Amygdala (tissue), 56 donors: ENCODE measurements at regions not wholly inside any gene's neighbourhood (a gene's known extent, or its start where the extent isn't known, plus 50 kb on each side); places are given as distances from the start of the nearest gene placed in this dataset.

Experiments
- DNase-seq, 56 donors: peaks; one replicate each; lab custom pipeline; 2025; lab: John Stamatoyannopoulos, UW

DNA sequence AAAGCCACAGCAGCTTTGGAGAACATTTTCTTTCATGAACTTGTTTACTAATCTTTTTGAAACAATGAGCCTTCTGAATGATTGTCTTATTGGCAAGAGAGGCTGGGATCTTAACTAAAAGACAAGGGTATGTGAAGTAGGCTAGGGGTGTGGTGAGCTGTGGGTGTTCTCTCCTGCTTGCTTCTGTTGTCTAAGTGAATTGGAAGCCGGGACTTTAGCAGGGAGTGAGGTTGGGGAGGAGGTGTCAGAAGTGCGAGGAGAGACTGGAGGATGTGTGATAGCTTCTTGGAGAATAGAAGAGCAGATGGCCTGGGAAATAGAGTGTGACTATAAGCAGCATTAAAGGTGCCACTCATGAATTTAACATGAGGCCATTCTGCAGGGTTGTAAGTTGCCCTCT, 562.8 kb downstream of the UTRN start:
- peak in 15 of 56 donors; percentile 3 to 62 (median 9) for DNase-seq

GRCh38 chr6:144849920-144850319, 564.8 kb downstream of the UTRN start:
- no peak for DNase-seq

DNA sequence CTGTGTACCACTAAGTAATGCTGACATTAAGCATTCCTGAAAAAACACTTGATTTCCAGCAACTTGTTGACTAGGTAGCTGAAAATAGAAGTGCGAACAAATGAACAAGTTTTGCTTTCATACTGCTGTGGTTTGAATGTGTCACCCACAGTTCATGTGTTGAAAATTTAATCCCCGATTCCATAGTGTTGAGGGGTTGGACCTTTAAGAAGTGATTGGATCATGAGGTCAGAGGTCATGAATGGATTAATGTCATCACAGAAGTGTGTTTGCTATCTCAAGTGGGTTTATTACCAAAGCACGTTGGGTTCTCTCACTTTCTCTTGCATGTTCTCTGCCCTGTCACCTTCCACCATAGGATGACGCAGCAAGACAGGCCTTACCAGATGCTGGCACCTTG, 568.5 kb downstream of the UTRN start:
- no peak for DNase-seq

- DNase-seq: no peak
Observed at GRCh38 chr6:144854654-144855053, 569.5 kb downstream of the UTRN start.

- no peak for DNase-seq
Observed at GRCh38 chr6:144855375-144855774, 570.2 kb downstream of the UTRN start.

- DNase-seq: no peak
Observed at GRCh38 chr6:144855812-144856531, 570.8 kb downstream of the UTRN start.

DNA sequence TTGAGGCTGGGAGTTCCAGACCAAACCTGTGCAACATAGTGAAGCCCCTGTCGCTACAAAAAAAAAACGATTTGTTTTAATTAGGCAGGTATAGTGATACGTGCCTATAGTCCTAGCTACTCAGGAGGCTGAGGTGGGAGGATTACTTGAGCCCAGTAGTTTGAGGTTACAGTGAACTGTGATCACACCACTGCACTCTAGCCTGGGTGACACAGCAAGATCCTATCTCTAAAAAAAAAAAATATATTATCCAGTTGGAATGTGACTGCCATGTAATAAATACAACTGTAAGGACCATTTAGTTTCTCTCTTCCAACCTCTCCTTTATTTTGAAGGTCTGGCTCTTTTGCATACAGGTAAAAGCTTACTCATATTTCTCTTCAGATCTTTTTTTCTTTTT, 571.5 kb downstream of the UTRN start:
- no peak for DNase-seq

- no peak for DNase-seq
Observed at GRCh38 chr6:144857086-144857485, 572.0 kb downstream of the UTRN start.

DNA sequence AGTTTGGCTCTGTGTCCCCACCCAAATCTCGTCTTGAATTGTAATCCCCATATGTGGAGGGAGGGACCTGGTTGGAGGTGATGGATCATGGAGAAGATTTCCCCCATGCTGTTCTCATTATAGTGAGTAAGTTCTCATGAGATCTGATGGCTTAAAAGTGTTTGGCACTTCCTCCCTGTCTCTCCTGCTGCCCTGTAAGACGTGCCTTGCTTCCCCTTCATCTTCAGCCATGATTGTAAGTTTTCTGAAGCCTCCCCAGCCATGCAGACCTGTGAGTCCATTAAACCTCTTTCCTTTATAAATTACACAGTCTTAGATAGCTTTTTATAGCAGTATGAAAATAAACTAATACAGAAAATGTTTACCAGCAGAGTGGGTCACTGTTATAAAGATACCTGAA, 577.6 kb downstream of the UTRN start:
- DNase-seq: no peak

DNA sequence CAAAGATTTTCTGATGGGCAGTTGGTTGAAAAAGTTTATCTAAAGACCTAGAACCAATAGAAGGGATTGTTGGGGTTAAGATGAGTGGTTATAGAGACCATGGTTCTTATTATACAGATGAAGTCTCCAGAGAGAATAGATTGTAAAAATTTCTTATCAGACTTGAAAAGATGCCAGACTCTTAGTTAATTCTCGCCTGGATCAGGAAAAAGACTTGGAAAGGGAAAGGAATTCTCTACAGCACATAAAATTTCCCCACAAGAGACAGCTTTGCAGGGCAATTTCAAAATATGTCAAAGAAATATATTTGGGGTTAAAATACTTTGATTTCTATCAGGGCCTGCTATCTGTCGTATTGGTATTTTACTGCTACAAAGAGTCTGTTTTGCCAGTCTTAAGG, 582.6 kb downstream of the UTRN start:
- DNase-seq: no peak

DNA sequence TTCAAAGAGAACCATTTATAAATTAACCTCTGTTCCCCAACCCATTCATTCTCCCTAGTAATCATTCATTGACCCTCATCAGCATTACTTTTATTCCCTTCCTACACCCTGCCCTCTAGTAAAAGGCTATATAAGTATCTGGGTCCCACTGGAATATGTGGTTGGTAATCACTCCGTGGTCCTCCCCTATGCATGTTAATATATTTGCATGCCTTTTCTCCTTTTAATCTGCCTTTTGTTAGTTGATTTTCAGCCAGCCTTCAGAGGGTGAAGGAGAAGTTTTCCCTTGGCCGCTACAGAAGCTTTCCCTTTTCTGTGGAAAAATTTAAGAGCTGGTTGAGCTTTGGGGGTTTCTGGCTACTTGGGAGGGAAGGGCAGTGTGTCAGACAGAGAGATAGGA, 585.6 kb downstream of the UTRN start:
- DNase-seq: no peak

- no peak for DNase-seq
Observed at GRCh38 chr6:144873623-144874378, 588.7 kb downstream of the UTRN start.

DNA sequence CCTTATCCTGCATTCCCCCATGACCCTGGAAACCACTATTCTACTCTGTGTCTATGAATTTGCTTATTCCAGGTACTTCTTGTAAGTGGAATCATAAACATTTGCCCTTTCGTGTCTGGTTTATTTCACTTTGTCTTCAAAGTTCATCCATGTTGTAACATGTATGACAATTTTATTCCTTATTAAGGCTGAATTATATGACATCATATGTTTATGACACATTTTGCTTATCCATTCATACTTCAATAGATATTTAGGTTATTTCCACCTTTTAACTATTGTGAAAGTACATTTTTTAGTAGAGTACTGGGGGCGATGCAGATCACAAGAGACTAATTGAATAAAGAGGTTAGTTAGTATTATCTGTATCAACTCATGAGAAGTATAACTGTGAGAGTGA, 591.6 kb downstream of the UTRN start:
- no peak for DNase-seq

- no peak for DNase-seq
Observed at GRCh38 chr6:144877118-144877517, 592.0 kb downstream of the UTRN start.

DNA sequence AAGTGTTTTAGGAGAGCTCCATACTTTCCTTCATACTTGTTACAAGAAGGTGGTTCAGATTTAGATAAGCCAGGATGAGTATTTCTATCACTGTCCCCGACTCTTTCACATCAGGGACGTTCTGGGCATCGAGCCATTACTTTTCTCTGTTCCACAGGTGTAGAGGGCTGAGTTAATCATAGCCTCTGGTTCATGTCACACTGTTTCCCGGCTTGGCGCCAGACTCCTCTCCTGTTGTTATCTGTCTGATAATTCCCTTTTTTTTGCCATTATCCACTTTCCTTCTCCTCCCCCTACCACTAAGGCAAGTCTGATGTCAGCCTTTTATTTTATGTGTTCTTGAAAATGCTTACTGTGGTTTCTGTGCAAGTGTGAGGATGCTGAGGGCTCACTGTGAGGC, 593.4 kb downstream of the UTRN start:
- DNase-seq: no peak

- no peak for DNase-seq
Observed at GRCh38 chr6:144879436-144879835, 594.3 kb downstream of the UTRN start.

DNA sequence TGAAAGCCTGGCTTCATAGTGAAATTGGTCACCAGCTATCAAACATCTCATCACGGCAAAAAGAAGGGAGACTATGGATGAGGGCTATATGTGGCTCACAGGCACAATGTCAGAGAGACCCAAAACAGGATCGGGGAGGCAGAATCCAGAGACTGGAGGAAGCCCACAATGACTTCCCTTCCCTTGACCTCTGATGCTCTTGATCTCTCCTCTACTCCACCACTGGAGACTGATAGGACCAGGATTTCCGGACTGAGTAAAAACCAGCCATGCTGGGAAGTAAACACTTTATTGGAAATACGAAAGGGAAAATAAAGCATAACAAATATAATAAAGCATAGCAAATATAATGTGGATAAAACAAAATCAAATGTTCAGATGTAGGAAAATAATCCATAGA, 597.3 kb downstream of the UTRN start:
- DNase-seq: no peak

DNA sequence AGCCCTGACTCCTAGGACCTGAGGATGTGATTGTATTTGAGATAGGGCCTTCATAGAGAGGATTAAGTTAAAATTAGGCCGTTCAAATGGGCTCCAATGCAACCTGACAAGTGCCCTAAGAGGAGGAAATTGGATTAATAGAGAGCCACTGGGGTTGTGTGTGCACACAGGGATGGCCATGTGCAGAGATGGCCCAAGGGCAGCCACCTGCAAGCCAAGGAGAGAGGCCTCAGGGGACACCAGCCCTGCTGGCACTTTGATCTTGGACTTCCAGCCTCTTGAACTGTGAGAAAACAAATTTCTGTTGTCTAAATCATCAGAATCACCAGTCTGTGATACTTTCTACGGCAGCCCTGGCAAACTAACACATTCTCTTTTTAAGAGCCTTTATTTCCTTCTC, 598.8 kb downstream of the UTRN start:
- no peak for DNase-seq

- no peak for DNase-seq
Observed at GRCh38 chr6:144885817-144886216, 600.7 kb downstream of the UTRN start.

DNA sequence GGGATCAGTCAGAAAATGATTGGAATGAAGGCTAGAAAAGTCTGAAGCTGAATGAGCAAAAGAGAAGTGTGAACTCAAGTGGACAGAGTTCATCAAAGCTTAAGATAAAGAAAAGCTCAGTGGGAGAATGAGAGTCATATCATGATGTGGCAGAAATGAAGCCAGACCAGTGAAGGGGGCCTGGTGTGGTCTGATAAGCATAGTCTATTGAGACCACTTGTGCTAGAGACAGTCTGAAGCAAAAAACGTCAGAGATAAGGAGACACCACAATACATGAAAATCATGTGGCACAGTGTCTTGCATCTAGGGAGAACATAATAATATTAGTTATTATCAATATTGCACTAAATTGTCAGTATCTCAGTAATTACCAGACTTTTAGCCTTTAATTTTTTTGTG, 601.5 kb downstream of the UTRN start:
- DNase-seq: no peak

- no peak for DNase-seq
Observed at GRCh38 chr6:144888621-144889020, 603.5 kb downstream of the UTRN start.

DNA sequence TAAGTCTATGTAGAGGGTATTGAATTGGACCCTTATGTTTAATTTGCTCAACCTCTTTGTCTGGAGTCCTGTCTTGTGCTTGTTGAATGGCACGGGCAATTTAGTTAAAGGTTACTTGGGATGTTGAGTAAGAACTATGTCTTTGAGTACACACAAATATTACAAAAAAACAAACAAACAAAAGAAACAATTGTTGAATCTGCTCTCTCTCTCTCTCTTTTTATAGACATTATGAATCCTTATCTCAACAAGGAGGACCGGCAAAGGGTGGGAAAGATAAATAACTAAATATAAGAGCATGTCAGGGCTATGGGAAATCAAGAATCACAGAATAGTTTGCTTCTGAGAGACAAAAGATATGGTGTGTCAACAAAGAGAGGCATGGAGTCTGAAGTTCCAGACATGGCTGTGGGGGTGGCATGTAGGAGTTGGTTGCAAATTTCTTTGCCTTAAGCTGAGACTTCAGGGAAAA, 608.6 kb downstream of the UTRN start:
- DNase-seq: no peak
